ENCODE measurements at regions not wholly inside any gene's neighbourhood (a gene's known extent, or its start where the extent isn't known, plus 50 kb on each side); places are given as distances from the start of the nearest gene placed in this dataset.

- intact Hi-C loops (cut with DNase I): no loop called here
- ATAC-seq (no peak), DNase-seq (no peak)
Observed at GRCh38 chr10:62907470-62908212, 91.5 kb upstream of the EGR2 start.

GRCh38 chr10:62904281-62904875 is 88.2 kb upstream of the EGR2 start:
- intact Hi-C loops (cut with DNase I): no loop called here
- DNase-seq (no peak), ATAC-seq (no peak)
- no peaks in the 10 kb centered on the region for H3K36me3 ChIP-seq
- no peaks in the 10 kb centered on the region for H3K27me3 ChIP-seq (ENCODE audit: low read depth)
- H3K4me3 ChIP-seq: no peak overlapping the region
- no peaks in the 10 kb centered on the region for H3K4me1 ChIP-seq
- no peak overlapping the region for H3K27ac ChIP-seq
- TF ChIP-seq, protein P1, sequence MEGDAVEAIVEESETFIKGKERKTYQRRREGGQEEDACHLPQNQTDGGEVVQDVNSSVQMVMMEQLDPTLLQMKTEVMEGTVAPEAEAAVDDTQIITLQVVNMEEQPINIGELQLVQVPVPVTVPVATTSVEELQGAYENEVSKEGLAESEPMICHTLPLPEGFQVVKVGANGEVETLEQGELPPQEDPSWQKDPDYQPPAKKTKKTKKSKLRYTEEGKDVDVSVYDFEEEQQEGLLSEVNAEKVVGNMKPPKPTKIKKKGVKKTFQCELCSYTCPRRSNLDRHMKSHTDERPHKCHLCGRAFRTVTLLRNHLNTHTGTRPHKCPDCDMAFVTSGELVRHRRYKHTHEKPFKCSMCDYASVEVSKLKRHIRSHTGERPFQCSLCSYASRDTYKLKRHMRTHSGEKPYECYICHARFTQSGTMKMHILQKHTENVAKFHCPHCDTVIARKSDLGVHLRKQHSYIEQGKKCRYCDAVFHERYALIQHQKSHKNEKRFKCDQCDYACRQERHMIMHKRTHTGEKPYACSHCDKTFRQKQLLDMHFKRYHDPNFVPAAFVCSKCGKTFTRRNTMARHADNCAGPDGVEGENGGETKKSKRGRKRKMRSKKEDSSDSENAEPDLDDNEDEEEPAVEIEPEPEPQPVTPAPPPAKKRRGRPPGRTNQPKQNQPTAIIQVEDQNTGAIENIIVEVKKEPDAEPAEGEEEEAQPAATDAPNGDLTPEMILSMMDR (IDR thresholded peaks at IDR 0.05): no peak
- no peaks in the 10 kb centered on the region for H3K9me3 ChIP-seq

More at GRCh38 chr10:62907470-62908212, 91.5 kb upstream of the EGR2 start:
- Histone ChIP-seq H3K36me3 (no peaks in the 10 kb centered on the region), H3K4me1 (no peaks in the 10 kb centered on the region), H3K27me3 (ENCODE audit: low read depth) (no peaks in the 10 kb centered on the region), H3K27ac (no peak overlapping the region), H3K4me3 (no peak overlapping the region), H3K9me3 (no peaks in the 10 kb centered on the region)
- TF ChIP-seq, protein P1 (IDR thresholded peaks at IDR 0.05): no peak

- no peaks in the 10 kb centered on the region for H3K27me3 ChIP-seq (ENCODE audit: low read depth)
- ATAC-seq (no peak), DNase-seq (no peak)
- TF ChIP-seq, protein P1 (IDR thresholded peaks at IDR 0.05): no peak
- no peaks in the 10 kb centered on the region for H3K36me3 ChIP-seq
- no peak overlapping the region for H3K27ac ChIP-seq
- intact Hi-C loops (cut with DNase I): no loop called here
- no peaks in the 10 kb centered on the region for H3K4me1 ChIP-seq
- H3K4me3 ChIP-seq: no peak overlapping the region
- H3K9me3 ChIP-seq: no peaks in the 10 kb centered on the region
Observed at GRCh38 chr10:62903828-62904227, 87.7 kb upstream of the EGR2 start.

DNA sequence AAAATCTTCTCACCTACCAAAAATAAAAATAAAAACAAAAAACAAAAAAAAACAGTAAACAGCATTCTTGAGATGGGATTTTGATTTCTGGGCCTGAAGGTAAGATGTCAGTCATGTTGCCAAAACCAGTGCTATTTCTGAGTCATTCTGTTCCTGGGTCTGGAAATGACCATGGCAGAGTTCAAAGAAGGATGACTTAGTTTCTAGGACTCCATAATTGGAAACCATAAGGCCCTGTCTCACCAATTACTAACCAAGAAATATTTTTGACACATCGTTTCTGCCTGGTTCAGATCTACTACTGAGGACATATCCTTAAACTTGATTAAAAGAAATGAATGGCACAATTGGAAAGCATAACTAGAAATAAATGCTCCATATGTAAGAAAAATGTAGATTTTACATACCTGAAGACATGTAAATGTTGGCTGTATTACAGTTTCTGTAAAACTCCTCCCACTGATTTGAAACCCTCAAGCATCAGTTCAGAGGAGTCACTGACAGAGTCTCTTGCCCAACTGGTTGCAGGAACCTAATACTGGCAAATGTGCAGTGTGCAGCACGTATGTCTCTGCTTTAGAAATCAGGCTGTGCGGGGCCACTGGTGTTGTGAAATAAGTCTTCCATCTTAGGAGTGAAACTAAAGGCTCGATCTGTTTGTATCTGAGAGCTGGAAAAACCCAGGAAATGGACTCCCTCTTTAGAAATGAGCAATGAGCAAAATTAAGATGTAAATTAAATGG is 84.8 kb upstream of the EGR2 start:
- no peaks in the 10 kb centered on the region for H3K4me1 ChIP-seq
- H3K4me3 ChIP-seq: no peak overlapping the region
- no peaks in the 10 kb centered on the region for H3K9me3 ChIP-seq
- no peaks in the 10 kb centered on the region for H3K27me3 ChIP-seq (ENCODE audit: low read depth)
- H3K36me3 ChIP-seq: no peaks in the 10 kb centered on the region
- TF ChIP-seq, protein P1 (IDR thresholded peaks at IDR 0.05): no peak
- no peak overlapping the region for H3K27ac ChIP-seq
- ATAC-seq: no peak
- intact Hi-C loops (cut with DNase I): no loop called here
- DNase-seq: no peak

DNA sequence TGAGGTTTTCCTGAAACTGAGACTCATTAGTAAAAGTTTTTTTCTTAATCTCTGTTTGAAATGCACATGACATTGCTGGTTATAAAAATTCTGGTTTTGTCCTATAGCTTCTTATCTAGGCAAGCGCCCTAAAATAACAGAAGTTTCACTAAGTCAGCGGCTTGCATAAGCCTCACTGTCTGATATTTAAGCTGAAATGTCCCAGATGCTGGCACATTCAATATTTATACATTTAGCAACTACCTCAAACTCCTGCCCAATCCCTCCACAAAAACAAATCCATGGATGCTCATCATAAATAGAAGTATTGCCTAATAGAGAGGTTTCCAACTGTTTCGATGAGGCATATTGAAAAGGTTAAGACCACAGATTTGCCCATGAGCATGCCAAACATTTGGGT is 83.1 kb upstream of the EGR2 start:
- intact Hi-C loops (cut with DNase I): no loop called here
- no peaks in the 10 kb centered on the region for H3K4me1 ChIP-seq
- no peak overlapping the region for H3K4me3 ChIP-seq
- H3K27me3 ChIP-seq (ENCODE audit: low read depth): no peaks in the 10 kb centered on the region
- no peak overlapping the region for H3K27ac ChIP-seq
- no peaks in the 10 kb centered on the region for H3K36me3 ChIP-seq
- no peaks in the 10 kb centered on the region for H3K9me3 ChIP-seq
- DNase-seq: no peak
- TF ChIP-seq, protein P1 (IDR thresholded peaks at IDR 0.05): no peak
- no peak for ATAC-seq

All from lower lobe of right lung (tissue), 2 donors.